ENCODE measurements at regions not wholly inside any gene's neighbourhood (a gene's known extent, or its start where the extent isn't known, plus 50 kb on each side); places are given as distances from the start of the nearest gene placed in this dataset.

DNA sequence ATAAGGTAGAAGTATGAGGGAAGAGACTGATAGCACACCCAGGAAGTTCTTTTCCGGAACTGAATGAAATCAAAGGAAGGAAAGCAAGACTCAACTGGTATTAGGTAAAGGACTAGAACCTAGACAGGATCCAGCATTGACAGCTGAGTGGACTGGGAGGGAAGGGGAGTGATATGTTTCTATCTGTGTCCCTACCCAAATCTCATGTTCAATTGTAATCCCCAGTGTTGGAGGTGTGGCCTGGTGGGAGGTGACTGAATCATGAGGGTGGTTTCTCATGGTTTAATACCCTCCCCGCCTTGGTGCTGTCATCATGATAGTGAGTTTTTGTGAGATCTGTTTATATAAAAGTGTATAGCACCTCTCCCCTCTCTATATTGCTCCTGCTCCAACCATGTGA lies 415.9 kb upstream of the KCNMB2 start:
- no peak for FAIRE-seq
- intact Hi-C loops (cut with micrococcal nuclease) = no loop called here
- dilution Hi-C loops (cut with MboI; ENCODE audit: extremely low pct_ligation_motif_present, low sequenced_read_pairs) = no loop called here
- H3K9me3 ChIP-seq (replicated peaks; ENCODE audit: control insufficient read depth, insufficient read depth, low read length) = no peaks in the 10 kb centered on the region
- H3K27me3 ChIP-seq (ENCODE audit: control insufficient read depth in 2 of 2, insufficient read depth in 2 of 2, low read length in 2 of 2) = no peaks in the 10 kb centered on the region
- no peaks in the 10 kb centered on the region for H3K36me3 ChIP-seq (ENCODE audit: control insufficient read depth in 2 of 2, extremely low read depth in 1 of 2, insufficient read depth in 2 of 2, low read length in 2 of 2)
- H3K9ac ChIP-seq (replicated peaks; ENCODE audit: extremely low read depth, insufficient read depth, low read length) = no peak overlapping the region
- POLR2A ChIA-PET = no interaction called here
- no peak for TF ChIP-seq POLR2A (IDR thresholded peaks at IDR 0.05; ENCODE audit: low read depth, low read length)
- no peak for TF ChIP-seq GATA2 (IDR thresholded peaks at IDR 0.05; ENCODE audit: insufficient read depth, insufficient read length, low read depth, low read length)
- TF ChIP-seq, protein P1, sequence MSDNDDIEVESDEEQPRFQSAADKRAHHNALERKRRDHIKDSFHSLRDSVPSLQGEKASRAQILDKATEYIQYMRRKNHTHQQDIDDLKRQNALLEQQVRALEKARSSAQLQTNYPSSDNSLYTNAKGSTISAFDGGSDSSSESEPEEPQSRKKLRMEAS (IDR thresholded peaks at IDR 0.05; ENCODE audit: insufficient read depth, insufficient read length) = no peak
- TF ChIP-seq POLR2AphosphoS5 (IDR thresholded peaks at IDR 0.05; ENCODE audit: insufficient read depth, low read depth, low read length) = no peak
- no peak for TF ChIP-seq JUN (IDR thresholded peaks at IDR 0.05; ENCODE audit: borderline replicate concordance, insufficient read depth, insufficient read length, low read depth)
- no peak for TF ChIP-seq EZH2 (IDR thresholded peaks at IDR 0.05; ENCODE audit: borderline replicate concordance, low read depth, low read length, severe bottlenecking)
- TF ChIP-seq MYC (IDR thresholded peaks at IDR 0.05; ENCODE audit: low read depth, low read length) = no peak
- no peak for TF ChIP-seq FOS (IDR thresholded peaks at IDR 0.05; ENCODE audit: borderline replicate concordance, insufficient read depth, low read length)
- TF ChIP-seq, protein P2, sequence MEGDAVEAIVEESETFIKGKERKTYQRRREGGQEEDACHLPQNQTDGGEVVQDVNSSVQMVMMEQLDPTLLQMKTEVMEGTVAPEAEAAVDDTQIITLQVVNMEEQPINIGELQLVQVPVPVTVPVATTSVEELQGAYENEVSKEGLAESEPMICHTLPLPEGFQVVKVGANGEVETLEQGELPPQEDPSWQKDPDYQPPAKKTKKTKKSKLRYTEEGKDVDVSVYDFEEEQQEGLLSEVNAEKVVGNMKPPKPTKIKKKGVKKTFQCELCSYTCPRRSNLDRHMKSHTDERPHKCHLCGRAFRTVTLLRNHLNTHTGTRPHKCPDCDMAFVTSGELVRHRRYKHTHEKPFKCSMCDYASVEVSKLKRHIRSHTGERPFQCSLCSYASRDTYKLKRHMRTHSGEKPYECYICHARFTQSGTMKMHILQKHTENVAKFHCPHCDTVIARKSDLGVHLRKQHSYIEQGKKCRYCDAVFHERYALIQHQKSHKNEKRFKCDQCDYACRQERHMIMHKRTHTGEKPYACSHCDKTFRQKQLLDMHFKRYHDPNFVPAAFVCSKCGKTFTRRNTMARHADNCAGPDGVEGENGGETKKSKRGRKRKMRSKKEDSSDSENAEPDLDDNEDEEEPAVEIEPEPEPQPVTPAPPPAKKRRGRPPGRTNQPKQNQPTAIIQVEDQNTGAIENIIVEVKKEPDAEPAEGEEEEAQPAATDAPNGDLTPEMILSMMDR (IDR thresholded peaks at IDR 0.05; ENCODE audit: extremely low read depth in 1 of 2, insufficient read depth in 1 of 2, low read depth in 1 of 2, low read length in 2 of 2) = no peak
- H3K4me3 ChIP-seq (replicated peaks in 1 of 3; ENCODE audit: insufficient read depth in 1 of 3, low read depth in 1 of 3, low read length in 3 of 3) = no peak overlapping the region
- CTCF ChIA-PET = no interaction called here
- H3K4me2 ChIP-seq (ENCODE audit: insufficient read depth, low read length) = no peak overlapping the region
- no peaks in the 10 kb centered on the region for H3K4me1 ChIP-seq (ENCODE audit: control insufficient read depth, extremely low read depth, insufficient read depth, low read length)
- H3K79me2 ChIP-seq (ENCODE audit: control insufficient read depth, insufficient read depth, low read length) = no peaks in the 10 kb centered on the region
- DNase-seq (ENCODE audit: low read depth, low spot score) = no peak
- H3K27ac ChIP-seq (ENCODE audit: insufficient read depth, low read depth, low read length) = no peak overlapping the region
- H4K20me1 ChIP-seq (replicated peaks; ENCODE audit: control insufficient read depth, extremely low read depth, insufficient read depth, low read length) = no peaks in the 10 kb centered on the region
- H2AFZ ChIP-seq (ENCODE audit: low read depth, low read length) = no peak overlapping the region
- BruUV-seq (replicated peaks) = no TSS peak
- no peaks in the 10 kb centered on the region for H3K9me1 ChIP-seq (replicated peaks; ENCODE audit: control insufficient read depth, extremely low read depth, insufficient read depth, low read length)
